B cell (primary cell): ENCODE measurements at regions not wholly inside any gene's neighbourhood (a gene's known extent, or its start where the extent isn't known, plus 50 kb on each side); places are given as distances from the start of the nearest gene placed in this dataset.

Source experiments
- ATAC-seq: fragments of 200-7000 bp; cut with Tn5 transposase; one replicate; pipeline ENCODE4 v1.10.0; 2021; ENCODE audit warnings: low read depth, mild to moderate bottlenecking, moderate number of reproducible peaks, moderate library complexity
- CTCF ChIA-PET: fragments of 350-600 bp; sonication (Branson Sonifier 250); formaldehyde crosslinking; loops from one replicate; lab custom pipeline; 2021; ENCODE audit warnings: antibody characterized with exemption, inconsistent platforms; lab: Charles Lee
- POLR2A ChIA-PET: fragments of 350-600 bp; sonication (Branson Sonifier 250); formaldehyde crosslinking; loops from one replicate; lab custom pipeline; 2021; ENCODE audit warnings: antibody characterized with exemption; lab: Charles Lee
- DNase-seq: peaks from one replicate; pipeline ENCODE4 v3.0.0; 2013
- H2AFZ ChIP-seq: 2 replicates; pipeline ENCODE4 v1.6.1; 2012; ENCODE audit warnings: mild to moderate bottlenecking, low read depth, low read length; ENCODE audit not compliant: insufficient read depth, poor library complexity, severe bottlenecking
- H3K27ac ChIP-seq, 2 donors: 1 replicate in 1 of 2; 2 replicates in 1 of 2; pipeline ENCODE4 v1.5.1; 2012 to 2013; ENCODE audit warnings: low read length in 2 of 2, mild to moderate bottlenecking in 2 of 2, moderate library complexity in 1 of 2
- H3K27me3 ChIP-seq, 4 experiments: fragments of 200-600 bp in 1 of 4; sonication (generic) in 1 of 4; replicated peaks in 1 of 4; 1 replicate in 2 of 4; 2 replicates in 2 of 4; pipeline versions ENCODE4 v1.6.1 to v1.7.0; 2013 to 2016; ENCODE audit warnings: low read length in 3 of 4, mild to moderate bottlenecking in 2 of 4, mixed read lengths in 1 of 4, moderate library complexity in 1 of 4; ENCODE audit not compliant: insufficient read depth in 4 of 4, control insufficient read depth in 3 of 4; ENCODE audit errors: control extremely low read depth in 1 of 4
- H3K36me3 ChIP-seq, 2 experiments: replicated peaks in 1 of 2; 1 replicate in 1 of 2; 2 replicates in 1 of 2; pipeline versions ENCODE4 v1.6.1 to v1.7.1; 2013; ENCODE audit warnings: low read length in 1 of 2; ENCODE audit not compliant: insufficient read depth in 2 of 2, control insufficient read depth in 1 of 2; ENCODE audit errors: control extremely low read depth in 1 of 2, extremely low read depth in 1 of 2
- H3K4me1 ChIP-seq, 2 donors: fragments of 200-600 bp in 1 of 2; sonication (generic) in 1 of 2; 1 replicate in 1 of 2; 2 replicates in 1 of 2; pipeline versions ENCODE4 v1.5.1 to v1.6.1; 2013 to 2017; ENCODE audit warnings: low read length in 2 of 2; ENCODE audit not compliant: control insufficient read depth in 2 of 2, insufficient read depth in 2 of 2
- H3K4me2 ChIP-seq: replicated peaks from 2 replicates; pipeline ENCODE3; 2012; ENCODE audit warnings: mild to moderate bottlenecking, low read depth, low read length; ENCODE audit not compliant: poor library complexity, severe bottlenecking
- H3K4me3 ChIP-seq, 5 experiments: fragments of 200-600 bp in 1 of 5; sonication (generic) in 1 of 5; 1 replicate in 3 of 5; 2 replicates in 2 of 5; pipeline versions ENCODE4 v1.5.1 to v1.7.0; 2011 to 2016; ENCODE audit warnings: low read length in 4 of 5, mild to moderate bottlenecking in 4 of 5, low read depth in 2 of 5, control low read depth in 1 of 5, moderate library complexity in 1 of 5; ENCODE audit not compliant: insufficient read depth in 1 of 5; ENCODE audit errors: control extremely low read depth in 1 of 5, extremely low read depth in 1 of 5
- H3K79me2 ChIP-seq: fragments of 200-600 bp; sonication (generic); one replicate; pipeline ENCODE4 v1.6.0; 2016; ENCODE audit warnings: low read length; ENCODE audit not compliant: control insufficient read depth, insufficient read depth
- H3K9ac ChIP-seq: fragments of 200-600 bp; sonication (generic); 2 replicates; pipeline ENCODE4 v1.6.1; 2017; ENCODE audit warnings: mild to moderate bottlenecking, low read length, moderate library complexity
- H3K9me3 ChIP-seq, 3 donors: one replicate each; pipeline versions ENCODE4 v1.6.1 to v1.7.1; 2013; ENCODE audit warnings: low read length in 2 of 3; ENCODE audit not compliant: control insufficient read depth in 2 of 3, insufficient read depth in 1 of 3; ENCODE audit errors: control extremely low read depth in 1 of 3
- H4K20me1 ChIP-seq: 2 replicates; pipeline ENCODE4 v1.6.0; 2012; ENCODE audit warnings: mild to moderate bottlenecking, low read length; ENCODE audit not compliant: insufficient read depth, control insufficient read depth, poor library complexity, severe bottlenecking
- H3K27ac Mint-ChIP-seq: one replicate; pipeline ENCODE4 v1.8.0; 2021; ENCODE audit warnings: mixed read lengths
- H3K27me3 Mint-ChIP-seq: one replicate; pipeline ENCODE4 v1.8.0; 2021; ENCODE audit warnings: mixed read lengths
- H3K4me1 Mint-ChIP-seq: one replicate; pipeline ENCODE4 v1.8.0; 2021; ENCODE audit warnings: mixed read lengths
- H3K4me3 Mint-ChIP-seq: one replicate; pipeline ENCODE4 v1.8.0; 2021; ENCODE audit warnings: mixed read lengths
- H3K9me3 Mint-ChIP-seq: one replicate; pipeline ENCODE4 v1.8.0; 2022; ENCODE audit warnings: mixed read lengths; ENCODE audit not compliant: insufficient read depth
- EZH2 ChIP-seq: IDR thresholded peaks from 2 replicates; pipeline ENCODE4 v1.6.1; 2012; ENCODE audit warnings: borderline replicate concordance, low read depth, mild to moderate bottlenecking, moderate library complexity, low read length; ENCODE audit not compliant: insufficient read depth, poor library complexity, severe bottlenecking
- WGBS: methylation state at CpG from one replicate; pipeline ENCODE4 v1.1.5; 2013; ENCODE audit warnings: missing lambda C conversion rate; ENCODE audit not compliant: insufficient coverage; 5-methylcytosine and 5-hydroxymethylcytosine counted together
- intact Hi-C: fragments of 100-400 bp; cut with micrococcal nuclease; formaldehyde crosslinking; loops from one replicate; pipeline ENCODE4 v1.10.0; 2022
- TF ChIP-seq, protein P1 (sequence below): fragments of 200-600 bp; IDR thresholded peaks from one replicate; pipeline ENCODE4 v1.8.0; 2022; ENCODE audit warnings: antibody characterized with exemption, mild to moderate bottlenecking

DNA sequence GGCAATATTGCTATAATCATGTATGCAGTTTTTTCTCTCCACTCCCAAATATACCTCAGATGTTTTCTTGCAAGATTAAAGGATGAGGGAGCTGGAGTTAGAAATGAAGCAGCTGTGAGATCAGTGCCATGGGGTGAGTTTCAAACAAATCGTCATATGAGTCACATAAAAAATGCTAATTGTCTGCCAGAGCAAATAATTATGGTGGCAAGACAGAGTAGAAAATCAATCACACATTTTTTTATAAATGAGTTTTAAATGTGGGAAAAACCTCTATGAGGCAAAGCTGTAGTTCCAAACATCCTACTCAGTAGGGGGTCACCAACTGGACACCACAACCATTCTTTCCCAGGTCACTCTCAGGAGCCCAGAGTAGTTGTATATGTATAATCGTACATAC is 55.3 kb downstream of the CH25H start:
- Histone ChIP-seq H3K4me2 (no peak overlapping the region), H3K27me3 (peaks cover 0 to 16% (median 4%) of the 10 kb centered on the region in 4 experiments), H3K4me1 (peaks cover 11% of the 10 kb centered on the region in 2 donors), H4K20me1 (no peaks in the 10 kb centered on the region), H2AFZ (no peak overlapping the region), H3K9me3 (peaks cover 0 to 3% (median 0%) of the 10 kb centered on the region in 3 donors), H3K79me2 (no peaks in the 10 kb centered on the region), H3K36me3 (no peaks in the 10 kb centered on the region), H3K27ac (no peak overlapping the region), H3K4me3 (no peak overlapping the region), H3K9ac (no peak overlapping the region)
- no CpG with 5 or more reads among the region's 2 CpGs for WGBS
- CTCF ChIA-PET, result no interaction called here
- ATAC-seq (no peak), DNase-seq (no peak)
- H3K4me3 Mint-ChIP-seq, result no peak overlapping the region
- TF ChIP-seq, protein P1, sequence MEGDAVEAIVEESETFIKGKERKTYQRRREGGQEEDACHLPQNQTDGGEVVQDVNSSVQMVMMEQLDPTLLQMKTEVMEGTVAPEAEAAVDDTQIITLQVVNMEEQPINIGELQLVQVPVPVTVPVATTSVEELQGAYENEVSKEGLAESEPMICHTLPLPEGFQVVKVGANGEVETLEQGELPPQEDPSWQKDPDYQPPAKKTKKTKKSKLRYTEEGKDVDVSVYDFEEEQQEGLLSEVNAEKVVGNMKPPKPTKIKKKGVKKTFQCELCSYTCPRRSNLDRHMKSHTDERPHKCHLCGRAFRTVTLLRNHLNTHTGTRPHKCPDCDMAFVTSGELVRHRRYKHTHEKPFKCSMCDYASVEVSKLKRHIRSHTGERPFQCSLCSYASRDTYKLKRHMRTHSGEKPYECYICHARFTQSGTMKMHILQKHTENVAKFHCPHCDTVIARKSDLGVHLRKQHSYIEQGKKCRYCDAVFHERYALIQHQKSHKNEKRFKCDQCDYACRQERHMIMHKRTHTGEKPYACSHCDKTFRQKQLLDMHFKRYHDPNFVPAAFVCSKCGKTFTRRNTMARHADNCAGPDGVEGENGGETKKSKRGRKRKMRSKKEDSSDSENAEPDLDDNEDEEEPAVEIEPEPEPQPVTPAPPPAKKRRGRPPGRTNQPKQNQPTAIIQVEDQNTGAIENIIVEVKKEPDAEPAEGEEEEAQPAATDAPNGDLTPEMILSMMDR, result no peak
- TF ChIP-seq EZH2, result no peak
- H3K27ac Mint-ChIP-seq, result no peak overlapping the region
- POLR2A ChIA-PET, result no interaction called here
- intact Hi-C loops, result no loop called here
- H3K27me3 Mint-ChIP-seq, result peaks cover 9% of the 10 kb centered on the region
- peaks cover 4% of the 10 kb centered on the region for H3K9me3 Mint-ChIP-seq
- H3K4me1 Mint-ChIP-seq, result peaks cover 12% of the 10 kb centered on the region

DNA sequence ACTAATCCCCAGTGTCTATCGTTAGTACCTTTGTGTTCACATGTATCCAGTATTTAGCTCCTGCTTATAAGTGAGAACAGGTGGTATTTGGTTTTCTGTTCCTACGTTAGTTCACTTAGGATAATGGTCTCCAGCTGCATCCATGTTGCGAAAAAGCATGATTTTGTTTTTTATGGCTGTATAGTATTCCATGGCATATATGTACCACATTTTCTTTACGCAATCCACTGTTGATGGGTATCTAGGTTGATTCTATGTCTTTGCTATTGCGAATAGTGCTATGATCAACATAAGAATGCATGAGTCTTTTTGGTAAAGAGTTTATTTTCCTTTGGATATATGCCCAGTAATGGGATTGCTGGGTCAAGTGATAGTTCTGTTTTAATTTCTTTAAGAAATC is 59.1 kb downstream of the CH25H start:
- Histone ChIP-seq H4K20me1 (no peaks in the 10 kb centered on the region), H3K9me3 (peaks cover 0 to 3% (median 0%) of the 10 kb centered on the region in 3 donors), H3K4me2 (no peak overlapping the region), H3K36me3 (no peaks in the 10 kb centered on the region), H3K27me3 (peaks cover 0 to 16% (median 2%) of the 10 kb centered on the region in 4 experiments), H3K4me3 (no peak overlapping the region), H3K27ac (no peak overlapping the region), H3K79me2 (no peaks in the 10 kb centered on the region), H2AFZ (no peak overlapping the region), H3K4me1 (no peaks in the 10 kb centered on the region), H3K9ac (no peak overlapping the region)
- no peak for ATAC-seq
- intact Hi-C loops, result no loop called here
- ChIA-PET CTCF (no interaction called here), POLR2A (no interaction called here)
- H3K27ac Mint-ChIP-seq, result no peak overlapping the region
- DNase-seq, result no peak
- H3K27me3 Mint-ChIP-seq, result peaks cover 7% of the 10 kb centered on the region
- WGBS, result 100% methylated on average over 1 of the region's 5 CpGs
- no peaks in the 10 kb centered on the region for H3K4me1 Mint-ChIP-seq
- H3K9me3 Mint-ChIP-seq, result peaks cover 4% of the 10 kb centered on the region
- H3K4me3 Mint-ChIP-seq, result no peak overlapping the region
- TF ChIP-seq, protein P1, result no peak
- TF ChIP-seq EZH2, result no peak
